GM19397 (cell line): ENCODE measurements at regions not wholly inside any gene's neighbourhood (a gene's known extent, or its start where the extent isn't known, plus 50 kb on each side); places are given as distances from the start of the nearest gene placed in this dataset.
"Not testable (repeated sequence)": the region's sequence is repeated elsewhere in the genome, so short reads cannot be mapped to it uniquely, and the experiment has no call there.

Source experiments
- ATAC-seq: cut with Tn5 transposase; IDR thresholded peaks from one replicate; pipeline ENCODE4 v1.9.1; 2021; ENCODE audit warnings: mild to moderate bottlenecking, moderate library complexity; ENCODE audit not compliant: unreplicated experiment

GRCh38 chr3:164393171-164393570 lies 685.1 kb downstream of the SI start:
- ATAC-seq: no peak

GRCh38 chr3:164390046-164390445 lies 688.2 kb downstream of the SI start:
- ATAC-seq: no peak

GRCh38 chr3:164387236-164387635 lies 691.1 kb downstream of the SI start:
- no peak for ATAC-seq

DNA sequence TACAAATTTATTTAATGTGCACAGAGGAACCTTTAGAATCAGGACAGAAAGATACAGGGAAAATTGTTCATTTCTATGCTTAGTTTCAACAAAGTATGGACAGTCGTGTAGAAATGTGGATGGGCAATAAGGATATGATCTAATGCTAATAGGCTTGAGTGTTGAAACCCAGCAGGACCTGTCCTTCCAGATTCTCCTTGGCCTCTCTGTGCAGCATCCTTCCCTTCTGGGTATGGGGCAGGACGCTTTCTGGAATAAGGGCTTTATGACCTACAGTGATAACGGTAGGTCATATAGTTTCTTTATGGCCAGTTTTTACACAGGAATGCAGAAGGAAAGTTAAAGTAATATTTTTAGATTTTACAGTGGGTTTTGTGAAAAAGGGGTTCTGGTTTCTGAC lies 698.1 kb downstream of the SI start:
- ATAC-seq: no peak

GRCh38 chr3:164377466-164377865 lies 700.8 kb downstream of the SI start:
- ATAC-seq: no peak

DNA sequence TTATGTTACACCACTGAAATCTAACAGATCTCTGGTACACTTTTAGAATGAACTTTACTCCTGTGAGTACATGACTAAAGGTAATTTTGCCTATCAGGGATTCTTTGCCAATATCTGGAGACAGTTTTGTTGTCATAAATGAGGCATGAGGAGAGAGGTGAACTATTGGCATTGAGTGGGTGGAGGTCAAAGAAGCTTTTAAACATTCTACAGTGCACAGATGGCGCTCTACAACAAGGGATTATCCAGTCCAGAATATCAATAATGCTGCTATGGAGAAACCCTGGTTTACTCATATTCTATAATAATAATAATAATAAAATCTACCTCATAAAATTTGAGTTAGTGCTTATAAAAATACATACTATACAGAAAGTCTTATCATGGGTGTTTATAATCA lies 702.3 kb downstream of the SI start:
- ATAC-seq: no peak

GRCh38 chr3:164375538-164375937 lies 702.8 kb downstream of the SI start:
- no peak for ATAC-seq

GRCh38 chr3:164371681-164372080 lies 706.6 kb downstream of the SI start:
- no peak for ATAC-seq

- ATAC-seq: no peak
Observed at GRCh38 chr3:164370970-164371369, 707.3 kb downstream of the SI start.

- ATAC-seq: no peak
Observed at GRCh38 chr3:164365242-164365641, 713.1 kb downstream of the SI start.

- ATAC-seq: no peak
Observed at GRCh38 chr3:164364111-164364510, 714.2 kb downstream of the SI start.

- no peak for ATAC-seq
Observed at GRCh38 chr3:164360738-164361406, 717.4 kb downstream of the SI start.

GRCh38 chr3:164360078-164360578 lies 718.2 kb downstream of the SI start:
- no peak for ATAC-seq

DNA sequence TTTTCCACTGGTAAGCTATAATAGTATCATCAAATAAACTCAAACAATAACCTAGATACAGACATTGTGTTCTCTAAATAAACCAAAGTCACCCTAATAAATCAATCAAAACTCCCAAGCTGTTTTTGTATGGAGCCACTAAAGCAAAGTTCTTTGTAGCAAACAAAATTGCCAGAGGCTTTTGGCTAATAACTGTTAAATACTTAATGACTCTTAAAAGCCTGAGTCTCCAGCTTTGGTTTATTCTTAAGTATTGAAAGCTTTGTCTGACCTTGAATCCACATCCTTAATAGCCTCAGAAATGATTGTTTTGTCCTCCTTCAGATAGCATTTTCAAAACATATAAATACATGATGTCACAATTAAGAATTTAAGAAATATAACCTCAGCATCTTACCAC lies 725.3 kb downstream of the SI start:
- ATAC-seq: no peak

DNA sequence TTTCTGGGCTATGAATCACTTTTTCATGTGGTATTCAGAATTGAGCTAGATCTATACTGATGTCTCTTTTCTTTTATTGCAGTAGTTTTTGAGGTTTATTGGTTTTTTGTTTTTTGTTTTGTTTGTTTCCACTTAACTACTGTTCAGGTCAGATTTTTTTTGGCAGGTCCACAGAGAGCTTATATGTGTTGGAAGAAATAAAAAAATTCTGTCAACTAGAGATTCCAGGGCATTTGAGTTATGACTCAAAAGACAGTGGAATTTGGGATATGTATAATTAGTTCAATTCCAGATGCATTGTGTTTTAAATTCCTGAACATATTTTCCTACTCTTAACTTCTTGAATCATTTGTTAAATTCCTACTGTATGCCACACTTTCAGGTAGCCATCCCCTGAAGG lies 727.2 kb downstream of the SI start:
- no peak for ATAC-seq

DNA sequence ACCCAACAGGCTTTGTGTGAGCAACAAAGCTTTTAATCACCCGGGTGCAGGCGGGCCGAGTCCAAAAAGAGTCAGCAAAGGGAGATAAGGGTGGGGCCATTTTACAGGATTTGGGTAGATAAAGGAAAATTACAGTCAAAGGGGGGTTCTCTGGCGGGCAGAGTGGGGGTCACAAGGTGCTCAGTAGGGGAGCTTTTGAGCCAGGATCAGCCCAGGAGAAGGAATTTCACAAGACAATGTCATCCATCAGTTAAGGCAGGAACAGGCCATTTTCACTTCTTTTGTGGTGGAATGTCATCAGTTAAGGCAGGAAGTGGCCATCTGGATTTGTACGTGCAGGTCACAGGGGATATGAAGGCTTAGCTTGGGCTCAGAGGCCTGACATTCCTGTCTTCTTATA lies 736.1 kb downstream of the SI start:
- ATAC-seq: not testable (repeated sequence)

DNA sequence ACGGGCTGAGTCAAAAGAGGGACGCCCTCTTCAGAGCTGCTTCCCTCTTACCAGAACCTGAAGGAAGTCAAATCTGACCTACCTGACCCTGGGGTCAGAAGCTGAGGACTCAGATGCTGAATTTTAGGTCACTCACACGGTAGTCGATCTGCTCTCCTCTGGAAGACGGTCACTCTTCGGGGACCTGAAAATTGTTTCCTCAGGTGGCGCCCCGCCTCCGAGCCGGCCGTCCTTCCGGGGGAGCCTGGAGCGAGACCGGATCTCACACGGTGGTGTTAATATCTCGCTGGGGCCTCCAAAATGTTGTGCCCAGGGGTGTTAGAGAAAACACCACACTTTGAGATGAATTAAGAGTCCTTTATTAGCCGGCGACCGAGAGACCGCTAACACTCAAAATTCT lies 737.2 kb downstream of the SI start:
- no peak for ATAC-seq

- ATAC-seq: no peak
Observed at GRCh38 chr3:164340273-164340672, 738.0 kb downstream of the SI start.

DNA sequence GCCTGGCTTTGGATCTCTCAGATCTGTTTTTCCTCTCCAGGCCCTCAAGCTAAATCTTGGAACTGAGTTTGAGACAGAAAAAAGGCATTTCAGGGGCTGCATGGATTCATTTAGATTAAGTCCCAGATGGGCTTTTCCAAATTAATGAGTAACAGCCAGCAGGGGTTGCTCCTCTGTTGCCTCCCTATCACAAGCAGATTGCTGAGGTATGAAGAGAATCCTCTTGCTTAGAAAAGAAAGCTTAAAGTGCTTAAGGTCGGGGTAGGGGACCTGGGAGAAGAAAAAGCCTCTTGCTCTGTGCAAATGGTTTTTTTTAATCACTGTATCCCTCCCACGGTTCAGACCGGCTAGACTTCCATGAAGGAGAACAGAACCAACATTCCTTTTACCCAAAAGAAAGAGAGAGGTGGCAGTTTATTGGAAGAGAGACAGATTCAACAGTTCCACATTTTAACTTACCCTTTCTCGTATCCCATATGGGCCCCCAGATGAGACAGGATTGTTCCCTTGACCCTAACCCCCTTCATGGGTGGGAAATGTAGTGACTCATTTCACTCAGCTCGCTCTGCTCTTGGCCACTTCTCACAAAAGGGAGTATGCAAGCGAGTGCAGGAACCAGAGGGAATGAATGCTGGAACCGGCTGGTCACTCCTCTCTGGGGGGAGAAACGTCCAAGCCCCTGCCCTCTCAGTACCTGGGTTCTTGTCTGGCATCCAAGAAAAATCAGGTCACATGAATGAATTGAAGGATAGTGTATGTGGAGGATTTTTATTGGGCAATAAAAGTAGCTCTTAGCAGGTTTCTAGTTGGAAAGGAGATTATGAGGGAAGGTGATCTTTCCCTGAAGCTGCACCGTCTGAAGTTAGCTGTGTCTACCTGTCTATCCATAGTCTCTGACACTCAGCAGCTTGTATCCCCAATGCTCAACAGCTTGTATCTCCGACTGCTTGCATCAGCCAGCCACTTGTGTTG lies 745.2 kb downstream of the SI start:
- ATAC-seq: no peak

DNA sequence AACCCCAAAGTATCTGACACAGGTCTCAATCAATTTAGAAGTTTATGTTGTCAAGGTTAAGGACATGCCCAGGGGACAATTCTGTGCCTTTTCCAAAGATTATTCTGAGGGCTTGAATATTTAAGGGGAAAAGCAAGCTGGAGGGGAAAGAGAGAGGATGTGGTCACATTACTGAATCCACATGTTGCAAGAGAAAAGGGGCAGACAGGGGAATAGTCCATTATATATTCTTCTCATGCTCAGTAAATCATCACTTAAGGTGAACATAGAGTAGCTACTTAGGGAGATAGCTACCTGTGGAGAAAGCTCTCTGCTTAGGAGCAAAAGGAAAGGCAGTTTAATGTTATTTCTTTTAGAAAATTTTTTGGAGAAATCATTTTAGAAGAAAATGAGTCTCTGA lies 751.6 kb downstream of the SI start:
- no peak for ATAC-seq

GRCh38 chr3:164320962-164321361 lies 757.3 kb downstream of the SI start:
- ATAC-seq: no peak

DNA sequence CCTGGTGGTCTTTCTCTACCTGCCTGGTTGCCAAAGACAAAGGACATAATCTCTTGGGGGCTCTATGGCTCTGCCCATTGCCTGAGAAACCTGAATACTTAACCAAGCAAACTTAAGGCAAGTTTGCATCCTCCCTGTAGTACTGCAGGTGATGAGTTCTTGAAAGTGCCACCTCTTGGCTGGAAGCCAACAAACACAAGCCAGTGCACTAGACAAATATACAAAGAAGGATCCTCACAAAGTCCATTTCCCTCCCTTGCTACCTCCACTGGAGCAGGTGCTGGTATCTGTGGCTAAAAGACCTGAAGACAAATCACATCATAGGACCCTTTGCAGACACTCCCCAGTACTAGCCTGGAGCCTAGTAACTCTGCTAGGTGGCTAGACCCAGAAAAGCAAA lies 772.3 kb downstream of the SI start:
- no peak for ATAC-seq
